ENCODE measurements at regions not wholly inside any gene's neighbourhood (a gene's known extent, or its start where the extent isn't known, plus 50 kb on each side); places are given as distances from the start of the nearest gene placed in this dataset.
A peak's percentile ranks its signal among the peaks of the same experiment; 100 is the strongest.

DNA sequence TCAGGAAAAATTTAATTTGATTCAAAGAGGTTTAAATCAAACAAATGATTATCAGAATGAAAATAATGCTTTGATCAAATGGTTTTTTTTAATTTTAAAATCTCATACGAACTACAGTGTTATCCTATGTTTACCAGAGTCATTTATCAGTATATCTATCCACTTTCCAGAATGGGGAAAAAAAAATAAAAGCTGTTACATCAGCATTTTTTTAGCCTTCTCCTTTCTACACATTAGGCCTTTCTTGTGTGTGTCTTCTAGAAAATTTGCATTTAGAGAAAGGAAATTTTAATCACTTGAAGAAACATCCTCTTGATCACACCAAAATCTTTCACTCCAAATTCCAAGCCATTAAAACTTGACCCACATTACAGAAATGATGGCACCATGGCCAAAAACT, 608.9 kb upstream of the ID2 start:
- no peak for DNase-seq
- intact Hi-C loops (cut with micrococcal nuclease), result no loop called here
- TF ChIP-seq, protein P1, sequence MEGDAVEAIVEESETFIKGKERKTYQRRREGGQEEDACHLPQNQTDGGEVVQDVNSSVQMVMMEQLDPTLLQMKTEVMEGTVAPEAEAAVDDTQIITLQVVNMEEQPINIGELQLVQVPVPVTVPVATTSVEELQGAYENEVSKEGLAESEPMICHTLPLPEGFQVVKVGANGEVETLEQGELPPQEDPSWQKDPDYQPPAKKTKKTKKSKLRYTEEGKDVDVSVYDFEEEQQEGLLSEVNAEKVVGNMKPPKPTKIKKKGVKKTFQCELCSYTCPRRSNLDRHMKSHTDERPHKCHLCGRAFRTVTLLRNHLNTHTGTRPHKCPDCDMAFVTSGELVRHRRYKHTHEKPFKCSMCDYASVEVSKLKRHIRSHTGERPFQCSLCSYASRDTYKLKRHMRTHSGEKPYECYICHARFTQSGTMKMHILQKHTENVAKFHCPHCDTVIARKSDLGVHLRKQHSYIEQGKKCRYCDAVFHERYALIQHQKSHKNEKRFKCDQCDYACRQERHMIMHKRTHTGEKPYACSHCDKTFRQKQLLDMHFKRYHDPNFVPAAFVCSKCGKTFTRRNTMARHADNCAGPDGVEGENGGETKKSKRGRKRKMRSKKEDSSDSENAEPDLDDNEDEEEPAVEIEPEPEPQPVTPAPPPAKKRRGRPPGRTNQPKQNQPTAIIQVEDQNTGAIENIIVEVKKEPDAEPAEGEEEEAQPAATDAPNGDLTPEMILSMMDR (IDR thresholded peaks at IDR 0.05), result no peak
- no peak overlapping the region for H3K27ac Mint-ChIP-seq
- POLR2A ChIA-PET, result no interaction called here
- no peak overlapping the region for H3K4me3 Mint-ChIP-seq
- peaks cover 16% of the 10 kb centered on the region for H3K4me1 Mint-ChIP-seq (ENCODE audit: low read depth)
- peaks cover 12% of the 10 kb centered on the region for H3K36me3 Mint-ChIP-seq (ENCODE audit: low read depth)
- ATAC-seq, result no peak
- H3K9me3 Mint-ChIP-seq, result peaks cover 14% of the 10 kb centered on the region
- H3K27me3 Mint-ChIP-seq, result no peaks in the 10 kb centered on the region
- CTCF ChIA-PET, result no interaction called here

DNA sequence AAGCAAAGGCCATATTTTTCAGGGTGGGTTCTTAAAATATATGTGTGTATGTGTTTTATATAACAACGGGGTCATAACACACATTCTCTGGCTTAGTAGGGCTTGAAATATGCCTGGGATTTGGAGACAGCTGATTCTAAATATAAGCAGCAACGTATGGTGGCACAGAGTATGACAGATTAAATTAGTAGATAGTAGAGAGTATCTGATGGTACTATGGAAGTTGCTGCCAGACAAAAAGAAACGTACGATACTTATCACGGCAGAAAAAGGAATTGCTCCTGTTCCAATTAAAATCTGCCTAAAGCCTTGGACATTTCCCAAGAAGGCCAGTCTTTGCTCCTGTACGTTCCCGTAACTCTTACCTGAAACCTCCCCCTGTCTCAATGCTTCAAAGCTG, 607.9 kb upstream of the ID2 start:
- POLR2A ChIA-PET, result no interaction called here

DNA sequence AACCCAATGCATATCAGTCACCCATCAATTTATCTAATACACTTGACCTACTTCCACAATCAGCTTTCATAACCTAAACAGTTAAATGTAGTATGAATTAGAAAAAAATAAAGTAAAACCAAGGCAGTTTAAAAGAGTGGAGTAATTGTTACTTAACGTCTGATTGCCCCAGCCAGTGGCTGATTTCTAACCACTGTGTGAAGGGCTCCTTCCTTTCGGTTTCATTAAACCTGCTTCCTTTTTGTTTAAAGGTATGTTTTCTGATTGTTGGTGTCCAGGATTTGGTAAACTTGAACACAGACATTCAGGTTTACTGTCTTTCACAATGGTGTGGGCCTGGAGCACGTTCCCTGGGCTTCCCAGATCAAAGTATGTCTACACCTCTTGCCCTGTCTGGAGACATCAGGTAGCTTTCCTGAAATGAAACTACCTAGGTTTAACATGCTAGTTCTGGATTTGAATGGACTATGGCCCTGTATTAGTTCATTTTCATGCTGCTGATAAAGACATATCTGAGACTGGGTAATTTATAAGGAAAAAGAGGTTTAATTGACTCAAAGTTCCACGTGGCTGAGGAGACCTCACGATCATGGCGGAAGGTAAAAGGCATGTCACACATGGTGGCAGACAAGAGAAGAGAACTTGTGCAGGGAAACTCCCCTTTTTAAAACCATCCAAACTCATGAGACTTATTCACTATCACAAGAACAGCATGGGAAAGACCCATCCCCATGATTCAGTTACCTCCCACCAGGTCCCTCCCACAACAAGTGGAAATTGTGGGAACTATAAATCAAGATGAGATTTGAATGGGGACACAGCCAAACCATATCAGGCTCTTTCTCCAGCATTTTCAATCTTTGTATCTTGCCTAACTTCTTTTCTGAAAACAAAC, 605.2 kb upstream of the ID2 start:
- CTCF ChIA-PET, result interaction anchor here (1.3 to 1.6 kb wide), 2 partner anchors 16 to 21 kb away, joined by 3 to 4 read pairs; no protein-coding TSS in a partner anchor
- DNase-seq, result no peak
- POLR2A ChIA-PET, result no interaction called here
- Mint-ChIP-seq H3K27ac (no peak overlapping the region), H3K27me3 (no peaks in the 10 kb centered on the region), H3K36me3 (ENCODE audit: low read depth) (peaks cover 12% of the 10 kb centered on the region), H3K9me3 (peaks cover 21% of the 10 kb centered on the region), H3K4me3 (no peak overlapping the region), H3K4me1 (ENCODE audit: low read depth) (peaks cover 16% of the 10 kb centered on the region)
- intact Hi-C loops (cut with micrococcal nuclease), result no loop called here
- ATAC-seq, result peak; percentile 49
- TF ChIP-seq, protein P1 (IDR thresholded peaks at IDR 0.05), result no peak

More for the DNA sequence above, 607.9 kb upstream of the ID2 start:
- no peak overlapping the region for H3K27ac Mint-ChIP-seq
- TF ChIP-seq, protein P1 (IDR thresholded peaks at IDR 0.05), result no peak
- CTCF ChIA-PET, result no interaction called here
- H3K27me3 Mint-ChIP-seq, result no peaks in the 10 kb centered on the region
- DNase-seq (no peak), ATAC-seq (no peak)
- H3K36me3 Mint-ChIP-seq (ENCODE audit: low read depth), result peaks cover 12% of the 10 kb centered on the region
- intact Hi-C loops (cut with micrococcal nuclease), result no loop called here
- peaks cover 16% of the 10 kb centered on the region for H3K4me1 Mint-ChIP-seq (ENCODE audit: low read depth)
- no peak overlapping the region for H3K4me3 Mint-ChIP-seq
- peaks cover 21% of the 10 kb centered on the region for H3K9me3 Mint-ChIP-seq

DNA sequence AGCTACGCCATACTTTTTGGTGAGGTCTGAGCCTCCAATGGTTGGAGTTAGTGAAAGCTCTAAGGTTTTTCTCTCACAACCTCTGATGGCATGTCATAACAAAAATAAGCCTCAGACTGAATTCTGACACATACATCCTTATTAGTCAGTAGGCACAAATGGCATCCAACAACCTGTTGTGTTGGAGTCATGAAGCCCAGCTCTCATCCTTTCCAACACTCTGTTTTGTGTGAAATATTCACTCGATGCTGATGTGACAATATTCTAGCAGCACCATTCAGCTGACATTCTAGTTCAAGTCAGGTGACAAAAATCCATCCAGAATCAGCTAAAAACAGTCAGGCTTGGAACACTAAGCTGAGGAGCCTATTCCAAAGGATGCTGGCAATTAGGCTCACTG, 603.2 kb upstream of the ID2 start:
- TF ChIP-seq, protein P1 (IDR thresholded peaks at IDR 0.05), result no peak
- ChIA-PET POLR2A (no interaction called here), CTCF (no interaction called here)
- Mint-ChIP-seq H3K36me3 (ENCODE audit: low read depth) (peaks cover 12% of the 10 kb centered on the region), H3K9me3 (peaks cover 21% of the 10 kb centered on the region), H3K4me3 (no peak overlapping the region), H3K4me1 (ENCODE audit: low read depth) (peaks cover 16% of the 10 kb centered on the region), H3K27me3 (no peaks in the 10 kb centered on the region), H3K27ac (no peak overlapping the region)
- ATAC-seq (no peak), DNase-seq (no peak)
- intact Hi-C loops (cut with micrococcal nuclease), result no loop called here

DNA sequence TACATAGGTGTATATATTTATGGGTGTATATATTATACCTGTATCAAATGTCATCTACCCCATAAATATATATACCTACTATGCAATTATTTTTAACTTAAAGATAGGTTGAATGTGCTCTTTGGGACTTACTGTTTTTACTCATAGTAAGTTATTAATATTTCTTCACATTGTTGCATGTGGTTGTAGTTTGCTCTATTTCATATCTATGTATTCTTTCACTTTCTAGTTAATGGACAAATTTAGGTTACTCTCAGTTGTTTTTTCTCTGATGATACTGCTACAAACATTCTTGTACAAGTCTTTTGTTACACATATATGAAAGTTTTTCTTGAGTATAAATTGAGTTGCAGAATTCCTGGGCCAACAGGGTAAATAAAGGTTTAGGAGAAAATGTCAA, 601.8 kb upstream of the ID2 start:
- CTCF ChIA-PET, result no interaction called here

More for the DNA sequence above, 601.8 kb upstream of the ID2 start:
- ATAC-seq (no peak), DNase-seq (no peak)
- H3K27me3 Mint-ChIP-seq, result no peaks in the 10 kb centered on the region
- no peak overlapping the region for H3K27ac Mint-ChIP-seq
- peaks cover 12% of the 10 kb centered on the region for H3K36me3 Mint-ChIP-seq (ENCODE audit: low read depth)
- peaks cover 21% of the 10 kb centered on the region for H3K9me3 Mint-ChIP-seq
- POLR2A ChIA-PET, result no interaction called here
- intact Hi-C loops (cut with micrococcal nuclease), result no loop called here
- H3K4me3 Mint-ChIP-seq, result no peak overlapping the region
- TF ChIP-seq, protein P1 (IDR thresholded peaks at IDR 0.05), result no peak
- H3K4me1 Mint-ChIP-seq (ENCODE audit: low read depth), result peaks cover 16% of the 10 kb centered on the region
